Ecto neural progenitor cell (in vitro differentiated cells): ENCODE measurements at regions not wholly inside any gene's neighbourhood (a gene's known extent, or its start where the extent isn't known, plus 50 kb on each side); places are given as distances from the start of the nearest gene placed in this dataset.
"Not testable (repeated sequence)": the region's sequence is repeated elsewhere in the genome, so short reads cannot be mapped to it uniquely, and the experiment has no call there.

ENCODE experiments used
- DNase-seq: peaks from one replicate; pipeline ENCODE4 v3.0.0-alpha.2; 2018; ENCODE audit warnings: low spot score

- no peak for DNase-seq
Measured at GRCh38 chr13:81664872-81665271, 1323.9 kb upstream of the SPRY2 start.

DNA sequence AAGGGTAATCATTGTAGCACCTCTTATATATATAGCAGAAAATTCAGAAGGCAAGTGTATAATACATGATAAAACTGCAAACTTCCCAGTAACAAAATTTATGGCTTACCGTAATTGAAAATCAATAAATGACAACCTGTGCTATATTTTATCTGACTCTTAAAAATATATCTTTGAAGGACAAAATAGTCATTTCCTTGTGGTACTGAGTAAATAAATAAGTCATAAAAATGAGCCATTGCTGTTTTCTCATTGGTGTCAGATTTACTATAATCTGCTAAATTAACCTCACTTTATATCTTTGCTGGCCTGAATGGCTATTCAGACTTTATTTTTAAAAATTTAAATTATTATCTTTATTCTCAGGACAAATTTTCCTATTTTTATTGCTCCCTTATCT is 1319.1 kb upstream of the SPRY2 start:
- no peak for DNase-seq

DNA sequence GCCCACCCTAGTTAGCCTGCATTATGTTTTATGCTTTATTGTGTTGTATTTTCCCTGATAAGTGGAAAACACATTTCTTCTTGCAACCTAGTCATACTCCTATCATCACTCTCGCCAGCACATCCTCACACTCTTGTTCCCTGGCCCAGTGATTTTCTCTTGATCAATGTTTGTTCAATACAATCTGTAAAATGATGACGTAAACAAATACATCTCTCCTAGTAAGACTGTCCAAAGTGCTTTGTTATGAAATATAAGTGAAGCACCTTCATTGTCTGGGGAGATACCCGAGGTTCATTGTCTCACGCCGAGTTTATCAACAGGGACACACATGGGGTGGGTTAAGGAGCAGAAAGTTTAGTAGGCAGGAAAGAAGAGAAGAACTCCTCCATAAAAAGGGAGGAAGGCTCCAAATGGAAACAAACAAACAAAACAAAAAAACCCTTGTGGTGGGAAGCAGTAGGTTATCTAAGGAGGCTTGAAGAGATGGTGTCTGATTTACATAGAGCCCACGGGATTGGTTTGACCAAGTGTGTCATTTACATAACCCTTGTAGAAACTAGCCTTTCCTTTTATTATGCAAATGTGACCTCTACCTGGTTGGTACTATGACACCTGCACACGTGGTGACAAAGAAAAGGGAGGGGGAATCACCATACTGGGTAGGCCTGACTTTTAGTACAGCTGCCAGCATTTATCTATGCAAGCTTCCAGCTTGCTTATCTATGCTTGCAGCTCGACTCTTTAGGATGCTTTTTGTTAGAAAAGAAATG is 1317.9 kb upstream of the SPRY2 start:
- DNase-seq: no peak

- DNase-seq: no peak
Measured at GRCh38 chr13:81639984-81640582, 1299.2 kb upstream of the SPRY2 start.

GRCh38 chr13:81637457-81637856 is 1296.5 kb upstream of the SPRY2 start:
- no peak for DNase-seq

DNA sequence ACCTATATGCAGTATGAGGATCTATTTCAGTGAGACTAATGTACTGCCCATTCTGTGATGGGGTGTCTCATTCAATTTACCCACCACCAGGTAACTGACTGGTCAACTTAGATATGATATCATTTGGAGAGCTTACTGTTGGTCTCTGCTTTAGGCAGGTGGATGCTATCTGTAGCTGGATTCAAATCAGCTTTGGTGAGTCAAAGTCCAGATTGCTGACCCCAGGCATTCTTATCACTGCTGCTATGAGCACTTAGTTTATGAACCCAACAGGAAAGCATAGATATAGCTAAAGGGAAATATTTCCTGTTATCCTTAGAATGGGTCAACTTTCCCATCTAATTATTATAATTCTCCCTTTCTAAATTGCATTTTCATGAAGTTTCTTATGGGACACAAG is 1295.2 kb upstream of the SPRY2 start:
- DNase-seq: no peak

DNA sequence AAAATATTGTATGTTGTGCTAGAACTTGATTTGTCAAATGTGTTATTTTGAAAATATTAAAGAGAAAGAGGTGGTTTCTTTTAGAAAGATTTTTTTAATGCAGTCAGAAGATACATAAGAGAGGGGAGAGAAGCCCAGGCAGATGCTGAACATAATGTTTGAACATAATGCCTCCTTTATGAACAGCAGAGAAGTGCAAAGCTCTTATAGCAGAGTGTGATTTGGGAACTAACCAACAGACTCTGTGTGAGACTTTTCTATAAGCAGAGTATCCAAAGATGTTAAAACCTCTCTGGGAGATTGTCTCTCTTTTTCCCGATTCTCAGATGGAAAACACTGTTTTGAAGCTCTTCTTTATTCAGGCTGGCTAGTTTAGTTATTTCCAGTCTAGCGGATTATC is 1274.1 kb upstream of the SPRY2 start:
- no peak for DNase-seq

GRCh38 chr13:81610644-81611043 is 1269.7 kb upstream of the SPRY2 start:
- DNase-seq: no peak

- no peak for DNase-seq
Measured at GRCh38 chr13:81609335-81609734, 1268.4 kb upstream of the SPRY2 start.

DNA sequence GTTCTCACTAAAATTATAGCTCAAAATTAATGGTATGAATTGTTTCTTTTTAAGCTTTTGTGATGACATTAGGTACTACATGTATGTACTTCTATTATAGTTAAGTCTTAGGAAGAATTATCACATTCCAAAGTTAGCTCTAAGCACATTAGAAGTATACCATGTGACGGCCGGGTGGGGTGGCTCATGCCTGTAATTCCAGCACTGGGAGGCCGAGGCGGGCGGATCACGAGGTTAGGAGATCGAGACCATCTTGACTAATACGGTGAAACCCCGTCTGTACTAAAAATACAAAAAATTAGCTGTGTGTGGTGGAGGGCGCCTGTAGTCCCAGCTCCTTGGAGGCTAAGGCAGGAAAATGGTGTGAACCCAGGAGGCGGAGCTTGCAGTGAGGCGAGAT is 1265.1 kb upstream of the SPRY2 start:
- no peak for DNase-seq

DNA sequence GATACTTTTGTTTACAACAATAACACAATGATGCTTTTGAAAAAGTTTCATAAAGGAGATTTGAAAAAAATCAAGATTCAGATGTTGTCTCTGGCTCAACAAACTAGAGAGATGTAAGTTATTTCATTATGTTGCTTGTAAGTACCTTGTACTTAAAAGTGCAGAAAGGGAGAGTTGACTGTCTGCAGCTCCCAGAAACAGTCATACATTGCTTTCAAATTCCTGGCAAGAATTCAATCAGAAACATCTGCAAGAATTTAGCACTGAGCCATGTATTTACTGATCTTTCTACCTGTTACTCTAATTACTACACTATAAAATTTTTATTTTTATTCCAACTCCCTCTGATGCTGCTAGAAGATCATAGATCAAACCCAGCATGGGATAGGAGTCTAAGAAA is 1261.3 kb upstream of the SPRY2 start:
- no peak for DNase-seq

DNA sequence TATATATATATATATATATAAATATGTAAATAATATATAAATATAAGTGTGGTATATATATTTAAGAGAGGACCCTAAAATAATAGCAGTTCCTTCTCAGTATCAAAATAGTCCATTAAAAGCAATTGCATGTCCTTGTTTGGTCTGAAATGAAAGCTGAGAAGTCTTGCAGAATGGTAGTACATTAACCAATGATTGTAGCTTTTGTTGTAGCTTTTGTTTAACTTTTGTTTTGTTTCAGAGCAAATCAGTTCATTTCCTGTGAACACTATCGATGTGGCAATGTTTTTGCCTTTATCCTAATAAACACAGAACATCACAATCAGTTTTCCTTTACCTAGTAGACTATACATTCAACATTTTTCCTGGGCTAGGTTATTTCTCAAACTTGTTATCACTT is 1256.2 kb upstream of the SPRY2 start:
- no peak for DNase-seq

GRCh38 chr13:81596224-81596753 is 1255.4 kb upstream of the SPRY2 start:
- DNase-seq: no peak

DNA sequence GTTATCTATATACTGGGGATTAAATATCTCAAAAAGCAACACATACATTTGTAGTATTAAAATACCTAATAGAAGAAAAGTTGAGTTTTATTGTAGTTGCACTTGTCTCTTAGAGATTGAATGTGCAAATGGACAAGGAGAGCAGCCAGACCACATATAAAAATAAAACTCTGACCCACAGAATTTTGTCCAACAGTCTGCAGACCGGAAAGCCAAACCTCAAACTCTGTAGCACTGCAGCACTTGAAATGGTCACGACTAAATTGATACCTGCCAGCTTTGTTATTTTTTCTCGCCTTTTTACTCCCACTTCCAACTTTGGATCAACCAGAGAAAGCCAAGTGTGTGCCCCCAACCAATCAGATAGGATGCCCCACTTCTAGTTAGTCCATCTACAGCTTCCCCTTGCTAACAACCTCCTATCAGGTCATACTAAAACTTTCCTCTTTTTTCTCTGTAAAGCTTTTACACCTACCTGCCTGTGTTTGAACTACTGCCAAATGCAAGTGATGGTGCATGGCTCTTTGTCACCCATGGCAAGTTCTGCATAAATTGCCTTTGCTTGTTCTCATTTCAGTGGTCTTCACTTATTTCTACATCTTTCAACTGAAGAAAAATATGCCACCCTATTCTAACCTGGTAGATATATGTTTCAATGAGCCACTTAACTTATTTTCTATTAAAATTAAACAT is 1250.7 kb upstream of the SPRY2 start:
- DNase-seq: no peak

DNA sequence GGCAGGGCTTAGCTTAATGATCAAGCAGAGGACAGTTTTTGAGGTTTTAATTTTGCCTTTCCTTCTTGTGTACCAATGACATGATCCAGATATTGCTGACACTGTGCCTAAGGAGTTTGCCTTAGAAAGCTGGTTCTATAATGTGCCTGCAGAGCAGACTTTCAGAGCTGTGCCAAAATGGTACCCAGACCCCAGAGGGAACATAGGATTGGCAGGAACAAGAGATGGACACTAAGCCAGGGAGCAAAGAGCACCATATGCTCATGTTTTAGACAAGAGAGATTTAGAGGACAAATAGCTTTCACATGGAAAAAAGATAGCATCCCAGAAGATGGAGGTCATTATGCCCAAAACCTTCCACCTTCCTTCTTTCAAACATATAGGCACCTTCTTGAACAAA is 1241.5 kb upstream of the SPRY2 start:
- no peak for DNase-seq

- no peak for DNase-seq
Measured at GRCh38 chr13:81577601-81578195, 1236.8 kb upstream of the SPRY2 start.

GRCh38 chr13:81568824-81569223 is 1227.9 kb upstream of the SPRY2 start:
- DNase-seq: no peak

DNA sequence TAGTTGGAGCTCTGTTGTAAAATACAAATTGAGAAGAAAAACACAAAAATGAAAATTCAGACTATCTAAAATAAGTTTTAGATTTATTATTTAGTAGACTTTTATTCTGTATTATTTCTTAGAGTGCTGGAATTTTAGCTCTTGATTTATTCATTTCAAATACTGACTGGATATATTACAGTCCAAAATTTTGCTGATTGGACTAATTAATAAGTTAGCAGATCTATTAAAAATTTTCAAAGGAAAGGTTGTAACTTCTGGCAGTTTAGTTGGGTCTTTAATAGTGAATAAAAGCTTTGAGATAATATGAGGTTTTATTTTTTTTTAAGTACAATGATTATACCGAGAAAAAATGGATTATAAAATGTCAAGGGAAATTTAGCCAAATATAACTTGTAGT is 1224.9 kb upstream of the SPRY2 start:
- no peak for DNase-seq

GRCh38 chr13:81563091-81563490 is 1222.2 kb upstream of the SPRY2 start:
- DNase-seq: no peak

DNA sequence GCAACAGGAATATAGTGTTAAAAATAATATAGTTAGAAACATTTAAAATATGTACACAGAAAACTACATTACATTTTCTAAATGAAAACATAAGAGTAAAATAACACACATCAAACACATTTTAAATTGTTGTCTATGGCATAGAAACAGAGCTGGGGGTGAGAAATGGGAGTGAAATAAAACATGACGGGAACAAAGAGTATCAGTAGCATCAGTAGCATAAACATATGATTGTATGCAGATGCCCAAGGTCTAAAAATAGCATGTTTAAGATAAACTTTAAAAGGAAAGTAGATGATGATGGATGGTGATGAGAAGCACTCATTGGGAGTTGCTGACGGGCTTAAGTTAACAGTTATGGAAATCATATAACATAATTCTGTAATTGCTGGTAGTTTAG is 1221.7 kb upstream of the SPRY2 start:
- no peak for DNase-seq

GRCh38 chr13:81551036-81551435 is 1210.1 kb upstream of the SPRY2 start:
- DNase-seq: no peak

GRCh38 chr13:81546294-81546693 is 1205.4 kb upstream of the SPRY2 start:
- not testable (repeated sequence) for DNase-seq

GRCh38 chr13:81540777-81541176 is 1199.9 kb upstream of the SPRY2 start:
- no peak for DNase-seq
